IMR-90 (cell line): ENCODE measurements at regions not wholly inside any gene's neighbourhood (a gene's known extent, or its start where the extent isn't known, plus 50 kb on each side); places are given as distances from the start of the nearest gene placed in this dataset.

ENCODE experiments used
- ATAC-seq: fragments of 200-7000 bp; cut with Tn5 transposase; 2 replicates; pipeline ENCODE4 v1.9.1; 2020; ENCODE audit warnings: low read depth, mild to moderate bottlenecking, moderate library complexity
- BruUV-seq: library from RNA; stranded (reverse); fragments of 400-500 nt; replicated peaks from 2 replicates; lab custom pipeline; 2021; lab: Mats Ljungman, UMichigan
- CTCF ChIA-PET: fragments of 300-600 bp; formaldehyde crosslinking; extraction: SDS; loops from one replicate; lab custom pipeline; 2021; ENCODE audit warnings: antibody characterized with exemption; lab: Yijun Ruan, JAX
- POLR2A ChIA-PET: fragments of 300-600 bp; sonication (Branson Sonifier 250); formaldehyde crosslinking; loops from one replicate; lab custom pipeline; 2022; ENCODE audit warnings: antibody characterized with exemption; ENCODE audit not compliant: unreplicated experiment; lab: Charles Lee
- DNase-seq: peaks from one replicate; pipeline ENCODE4 v3.0.0; 2013
- H2AFZ ChIP-seq: replicated peaks from 2 replicates; pipeline ENCODE3; 2013; ENCODE audit warnings: low read length, mild to moderate bottlenecking; ENCODE audit not compliant: poor library complexity
- H2AK5ac ChIP-seq: 2 replicates; pipeline ENCODE4 v1.6.1; 2013; ENCODE audit warnings: low read depth, low read length, inconsistent platforms
- H2AK9ac ChIP-seq: replicated peaks from 2 replicates; pipeline ENCODE3; 2013; ENCODE audit warnings: mild to moderate bottlenecking, low read depth, low read length, moderate library complexity; ENCODE audit not compliant: poor library complexity
- H2BK120ac ChIP-seq: 2 replicates; pipeline ENCODE4 v1.6.1; 2013; ENCODE audit warnings: low read depth, low read length, inconsistent platforms
- H2BK15ac ChIP-seq: 3 replicates; pipeline ENCODE4 v1.6.1; 2013; ENCODE audit warnings: low read depth, low read length, inconsistent platforms
- H2BK20ac ChIP-seq: 2 replicates; pipeline ENCODE4 v1.6.1; 2013; ENCODE audit warnings: low read depth, mild to moderate bottlenecking, inconsistent platforms, low read length, moderate library complexity
- H2BK5ac ChIP-seq: 2 replicates; pipeline ENCODE4 v1.6.1; 2013; ENCODE audit warnings: mild to moderate bottlenecking, low read depth, low read length, inconsistent platforms; ENCODE audit not compliant: poor library complexity, severe bottlenecking
- H3K14ac ChIP-seq: replicated peaks from 2 replicates; pipeline ENCODE4 v1.6.1; 2013; ENCODE audit warnings: low read depth, low read length, inconsistent platforms
- H3K18ac ChIP-seq: 2 replicates; pipeline ENCODE4 v1.6.1; 2013; ENCODE audit warnings: low read depth, low read length, control low read depth
- H3K23ac ChIP-seq: 2 replicates; pipeline ENCODE4 v1.6.1; 2013; ENCODE audit warnings: low read depth, low read length, inconsistent platforms
- H3K27ac ChIP-seq: 2 replicates; pipeline ENCODE4 v1.5.1; 2013; ENCODE audit warnings: mild to moderate bottlenecking, control low read depth, low read length; ENCODE audit not compliant: insufficient read depth
- H3K27me3 ChIP-seq: 2 replicates; pipeline ENCODE4 v1.6.1; 2013; ENCODE audit warnings: low read length; ENCODE audit not compliant: control insufficient read depth, insufficient read depth
- H3K36me3 ChIP-seq: 2 replicates; pipeline ENCODE4 v1.6.1; 2013; ENCODE audit warnings: low read length, mixed read lengths; ENCODE audit not compliant: control insufficient read depth, insufficient read depth
- H3K4ac ChIP-seq: 2 replicates; pipeline ENCODE4 v1.6.1; 2013; ENCODE audit warnings: low read depth, low read length, inconsistent platforms
- H3K4me1 ChIP-seq: 2 replicates; pipeline ENCODE4 v1.6.1; 2013; ENCODE audit warnings: low read length, mixed read lengths; ENCODE audit not compliant: control insufficient read depth, insufficient read depth
- H3K4me2 ChIP-seq: 2 replicates; pipeline ENCODE4 v1.6.1; 2013; ENCODE audit warnings: low read depth, mild to moderate bottlenecking, control low read depth, low read length, moderate library complexity
- H3K4me3 ChIP-seq: 2 replicates; pipeline ENCODE4 v1.5.1; 2013; ENCODE audit warnings: low read depth, mild to moderate bottlenecking, control low read depth, low read length, moderate library complexity; ENCODE audit not compliant: insufficient read depth
- H3K56ac ChIP-seq: 2 replicates; pipeline ENCODE4 v1.6.1; 2013; ENCODE audit warnings: low read length, inconsistent platforms; ENCODE audit not compliant: insufficient read depth; ENCODE audit errors: extremely low read depth
- H3K79me1 ChIP-seq, 2 experiments: 2 replicates each; pipeline ENCODE4 v1.6.1; 2013; ENCODE audit warnings: low read length in 2 of 2, inconsistent platforms in 1 of 2, low read depth in 1 of 2
- H3K9ac ChIP-seq: 2 replicates; pipeline ENCODE4 v1.6.1; 2013; ENCODE audit warnings: low read depth, low read length, control low read depth
- H3K9me1 ChIP-seq: 2 replicates; pipeline ENCODE4 v1.6.1; 2013; ENCODE audit warnings: low read length, inconsistent platforms; ENCODE audit not compliant: insufficient read depth
- H3K9me3 ChIP-seq: 2 replicates; pipeline ENCODE4 v1.6.1; 2013; ENCODE audit warnings: low read length; ENCODE audit not compliant: control insufficient read depth, insufficient read depth
- H4K20me1 ChIP-seq: 2 replicates; pipeline ENCODE4 v1.6.1; 2013; ENCODE audit warnings: low read length, inconsistent platforms; ENCODE audit not compliant: insufficient read depth
- H4K5ac ChIP-seq: 2 replicates; pipeline ENCODE4 v1.6.1; 2013; ENCODE audit warnings: mild to moderate bottlenecking, low read depth, low read length, control low read depth
- H4K8ac ChIP-seq, 2 experiments: 2 replicates each; pipeline ENCODE4 v1.6.1; 2013; ENCODE audit warnings: low read depth in 2 of 2, low read length in 2 of 2, control low read depth in 1 of 2, inconsistent platforms in 1 of 2
- H4K91ac ChIP-seq: 2 replicates; pipeline ENCODE4 v1.6.1; 2013; ENCODE audit warnings: low read depth, low read length, inconsistent platforms; ENCODE audit not compliant: insufficient read depth
- CEBPB ChIP-seq: IDR thresholded peaks from 2 replicates; pipeline ENCODE4 v1.6.1; 2012; ENCODE audit warnings: low read depth, low read length, improper control_type of control experiment
- CHD1 ChIP-seq: IDR thresholded peaks from 2 replicates; pipeline ENCODE4 v1.6.1; 2012; ENCODE audit warnings: low read depth, low read length, improper control_type of control experiment
- MAFK ChIP-seq: IDR thresholded peaks from 2 replicates; pipeline ENCODE4 v1.6.1; 2012; ENCODE audit warnings: low read depth, low read length, improper control_type of control experiment
- MXI1 ChIP-seq: IDR thresholded peaks from 2 replicates; pipeline ENCODE4 v1.6.1; 2012; ENCODE audit warnings: low read depth, mild to moderate bottlenecking, low read length, moderate library complexity, borderline replicate concordance
- NFE2L2 ChIP-seq: fragments of 150-350 bp; IDR thresholded peaks from 2 replicates; pipeline ENCODE4 v1.6.1; 2016; ENCODE audit warnings: low read depth, mild to moderate bottlenecking, low read length
- POLR2A ChIP-seq: IDR thresholded peaks from 2 replicates; pipeline ENCODE4 v1.6.1; 2012; ENCODE audit warnings: mild to moderate bottlenecking, low read depth, low read length
- RCOR1 ChIP-seq: IDR thresholded peaks from 2 replicates; pipeline ENCODE4 v1.6.1; 2012; ENCODE audit warnings: mild to moderate bottlenecking, low read length, improper control_type of control experiment; ENCODE audit not compliant: insufficient replicate concordance
- SMC3 ChIP-seq: fragments of 150-350 bp; IDR thresholded peaks from 2 replicates; pipeline ENCODE4 v1.6.1; 2016; ENCODE audit warnings: low read depth, mild to moderate bottlenecking, antibody characterized with exemption, low read length, moderate library complexity
- WGBS, 2 experiments: methylation state at CpG; one replicate each; pipeline versions ENCODE4 v1.1.5 to v1.1.7; 2013; ENCODE audit warnings: missing lambda C conversion rate in 2 of 2; ENCODE audit not compliant: insufficient read length in 1 of 2; ENCODE audit errors: extremely low coverage in 2 of 2; 5-methylcytosine and 5-hydroxymethylcytosine counted together
- dilution Hi-C: fragments of 300-500 bp; cut with HindIII; formaldehyde crosslinking; loops from one replicate; pipeline ENCODE4 v1.14.3; 2018; ENCODE audit warnings: low sequenced_read_pairs; ENCODE audit not compliant: unreplicated experiment
- in situ Hi-C: fragments of 300-500 bp; cut with MboI; formaldehyde crosslinking; loops from 3 replicates; pipeline ENCODE4 v1.14.3; 2019; ENCODE audit warnings: low sequenced_read_pairs, inconsistent platforms, mixed read lengths
- intact Hi-C: fragments of 100-400 bp; cut with micrococcal nuclease; formaldehyde crosslinking; loops from 2 replicates; pipeline ENCODE4 v1.10.0; 2022
- TF ChIP-seq, protein P1 (sequence below): fragments of 150-350 bp; IDR thresholded peaks from 2 replicates; pipeline ENCODE4 v1.6.1; 2017; ENCODE audit warnings: mild to moderate bottlenecking, antibody characterized with exemption, low read length, low read depth
- TF ChIP-seq, protein P2 (sequence below): fragments of 150-350 bp; IDR thresholded peaks from 2 replicates; pipeline ENCODE4 v1.6.1; 2016; ENCODE audit warnings: low read depth, mild to moderate bottlenecking, low read length, moderate library complexity, borderline replicate concordance
- TF ChIP-seq, protein P3 (sequence below): conservative IDR thresholded peaks from 2 replicates; pipeline ENCODE4 v1.5.1; 2012; ENCODE audit warnings: mild to moderate bottlenecking, low read depth, low read length, improper control_type of control experiment

DNA sequence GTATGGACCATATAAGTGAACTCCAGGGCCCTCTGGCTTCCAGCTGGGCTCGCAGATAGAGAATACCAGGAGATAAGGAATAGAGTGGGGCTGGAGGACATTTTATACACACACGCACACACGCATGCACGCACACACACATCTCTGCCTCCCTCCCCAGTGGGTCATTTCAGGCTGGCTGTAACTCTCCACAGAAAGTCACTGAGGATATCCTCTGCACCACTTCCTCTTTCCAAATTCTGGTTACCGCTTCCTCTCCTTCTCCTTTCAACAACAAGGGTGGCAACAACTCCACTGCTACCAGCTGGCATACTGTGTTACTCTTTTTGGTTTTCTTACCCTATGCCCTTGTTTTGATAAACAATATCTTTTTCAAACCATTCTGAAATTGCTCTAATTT is 280.2 kb downstream of the COL12A1 start:
- Histone ChIP-seq H3K4ac (0 out of 2 replicates have a peak overlapping the region, but pooled peaks have one; percentile 16), H4K5ac (no peak overlapping the region), H3K27me3 (no peaks in the 10 kb centered on the region), H2BK20ac (no peak overlapping the region), H4K20me1 (no peaks in the 10 kb centered on the region), H2AFZ (peak overlapping the region; percentile 67), H3K36me3 (no peaks in the 10 kb centered on the region), H4K8ac (no peak overlapping the region), H2AK5ac (no peak overlapping the region; the same call in 1 of the 2 replicates), H3K9me3 (no peaks in the 10 kb centered on the region), H3K9ac (no peak overlapping the region), H3K56ac (no peak overlapping the region), H3K4me3 (no peak overlapping the region), H3K9me1 (0 out of 2 replicates have a peak, but pooled peaks cover 3% of the 10 kb centered on the region), H2AK9ac (peak overlapping the region; percentile 37), H3K4me2 (no peak overlapping the region), H4K91ac (peak overlapping the region; percentile 26; the same call in 1 of the 2 replicates), H3K18ac (peak overlapping the region; percentile 29; the same call in 1 of the 2 replicates), H2BK15ac (no peak overlapping the region), H3K4me1 (no peaks in the 10 kb centered on the region), H3K14ac (peak overlapping the region; percentile 57; the same call in 1 of the 2 replicates), H2BK5ac (peak overlapping the region; percentile 8), H3K23ac (peak overlapping the region; percentile 33; the same call in 1 of the 2 replicates), H3K79me1 (no peaks in the 10 kb centered on the region), H2BK120ac (no peak overlapping the region), H3K27ac (no peak overlapping the region)
- POLR2A ChIA-PET, result no interaction called here
- intact Hi-C loops (no loop called here), in situ Hi-C loops (no loop called here), dilution Hi-C loops (no loop called here)
- DNase-seq (no peak), ATAC-seq (no peak)
- WGBS, 2 experiments, result no CpG with 5 or more reads among the region's 5 CpGs
- BruUV-seq, result no TSS peak
- TF ChIP-seq RCOR1 (no peak), CHD1 (no peak), NFE2L2 (no peak), SMC3 (no peak), POLR2A (no peak), CEBPB (no peak), MAFK (no peak), MXI1 (no peak)
- TF ChIP-seq, protein P1, sequence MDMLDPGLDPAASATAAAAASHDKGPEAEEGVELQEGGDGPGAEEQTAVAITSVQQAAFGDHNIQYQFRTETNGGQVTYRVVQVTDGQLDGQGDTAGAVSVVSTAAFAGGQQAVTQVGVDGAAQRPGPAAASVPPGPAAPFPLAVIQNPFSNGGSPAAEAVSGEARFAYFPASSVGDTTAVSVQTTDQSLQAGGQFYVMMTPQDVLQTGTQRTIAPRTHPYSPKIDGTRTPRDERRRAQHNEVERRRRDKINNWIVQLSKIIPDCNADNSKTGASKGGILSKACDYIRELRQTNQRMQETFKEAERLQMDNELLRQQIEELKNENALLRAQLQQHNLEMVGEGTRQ, result no peak
- TF ChIP-seq, protein P2, sequence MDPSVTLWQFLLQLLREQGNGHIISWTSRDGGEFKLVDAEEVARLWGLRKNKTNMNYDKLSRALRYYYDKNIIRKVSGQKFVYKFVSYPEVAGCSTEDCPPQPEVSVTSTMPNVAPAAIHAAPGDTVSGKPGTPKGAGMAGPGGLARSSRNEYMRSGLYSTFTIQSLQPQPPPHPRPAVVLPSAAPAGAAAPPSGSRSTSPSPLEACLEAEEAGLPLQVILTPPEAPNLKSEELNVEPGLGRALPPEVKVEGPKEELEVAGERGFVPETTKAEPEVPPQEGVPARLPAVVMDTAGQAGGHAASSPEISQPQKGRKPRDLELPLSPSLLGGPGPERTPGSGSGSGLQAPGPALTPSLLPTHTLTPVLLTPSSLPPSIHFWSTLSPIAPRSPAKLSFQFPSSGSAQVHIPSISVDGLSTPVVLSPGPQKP, result no peak
- TF ChIP-seq, protein P3, sequence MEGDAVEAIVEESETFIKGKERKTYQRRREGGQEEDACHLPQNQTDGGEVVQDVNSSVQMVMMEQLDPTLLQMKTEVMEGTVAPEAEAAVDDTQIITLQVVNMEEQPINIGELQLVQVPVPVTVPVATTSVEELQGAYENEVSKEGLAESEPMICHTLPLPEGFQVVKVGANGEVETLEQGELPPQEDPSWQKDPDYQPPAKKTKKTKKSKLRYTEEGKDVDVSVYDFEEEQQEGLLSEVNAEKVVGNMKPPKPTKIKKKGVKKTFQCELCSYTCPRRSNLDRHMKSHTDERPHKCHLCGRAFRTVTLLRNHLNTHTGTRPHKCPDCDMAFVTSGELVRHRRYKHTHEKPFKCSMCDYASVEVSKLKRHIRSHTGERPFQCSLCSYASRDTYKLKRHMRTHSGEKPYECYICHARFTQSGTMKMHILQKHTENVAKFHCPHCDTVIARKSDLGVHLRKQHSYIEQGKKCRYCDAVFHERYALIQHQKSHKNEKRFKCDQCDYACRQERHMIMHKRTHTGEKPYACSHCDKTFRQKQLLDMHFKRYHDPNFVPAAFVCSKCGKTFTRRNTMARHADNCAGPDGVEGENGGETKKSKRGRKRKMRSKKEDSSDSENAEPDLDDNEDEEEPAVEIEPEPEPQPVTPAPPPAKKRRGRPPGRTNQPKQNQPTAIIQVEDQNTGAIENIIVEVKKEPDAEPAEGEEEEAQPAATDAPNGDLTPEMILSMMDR, result no peak
- CTCF ChIA-PET, result no interaction called here
